HG03571 (cell line): ENCODE measurements at regions not wholly inside any gene's neighbourhood (a gene's known extent, or its start where the extent isn't known, plus 50 kb on each side); places are given as distances from the start of the nearest gene placed in this dataset.
"Not testable (repeated sequence)": the region's sequence is repeated elsewhere in the genome, so short reads cannot be mapped to it uniquely, and the experiment has no call there.

Experiments
- ATAC-seq: cut with Tn5 transposase; IDR thresholded peaks from one replicate; pipeline ENCODE4 v1.9.1; 2021; ENCODE audit not compliant: unreplicated experiment

DNA sequence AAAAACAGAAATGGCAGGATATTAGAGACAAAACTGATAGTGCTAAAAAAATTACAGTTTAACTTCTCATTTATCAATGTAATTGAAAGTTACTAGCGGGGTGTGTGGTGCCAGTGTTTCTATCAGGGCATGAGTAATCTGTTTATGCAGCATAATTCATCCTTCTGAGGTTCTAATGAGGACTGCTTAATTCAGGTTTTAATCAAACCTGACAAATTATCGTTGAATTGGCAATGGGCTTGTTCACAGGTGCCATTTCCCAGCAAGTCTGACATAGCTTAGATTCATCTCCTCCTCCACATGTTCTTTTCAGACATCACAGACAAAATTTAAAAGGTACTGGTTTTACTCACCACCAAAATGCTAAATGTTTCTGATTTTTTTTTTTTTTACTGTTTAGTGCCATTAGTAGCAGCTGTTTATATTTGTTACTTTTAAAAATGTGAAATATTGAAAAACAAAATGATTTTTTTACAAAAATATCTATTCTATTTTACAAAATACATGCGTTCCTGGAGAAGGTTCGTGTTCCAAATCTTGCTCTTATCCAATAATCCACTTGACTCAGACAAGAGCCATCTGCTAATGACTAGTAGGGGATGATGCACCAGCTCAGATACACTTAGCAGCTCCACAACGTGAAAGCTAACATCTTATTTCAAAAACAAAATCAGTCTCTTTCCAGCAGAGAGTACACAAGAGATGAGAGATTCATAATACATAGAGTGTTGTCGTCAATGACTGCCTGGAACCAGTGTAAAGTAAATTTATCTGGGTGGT, 447.7 kb upstream of the DPPA4 start:
- ATAC-seq: no peak

DNA sequence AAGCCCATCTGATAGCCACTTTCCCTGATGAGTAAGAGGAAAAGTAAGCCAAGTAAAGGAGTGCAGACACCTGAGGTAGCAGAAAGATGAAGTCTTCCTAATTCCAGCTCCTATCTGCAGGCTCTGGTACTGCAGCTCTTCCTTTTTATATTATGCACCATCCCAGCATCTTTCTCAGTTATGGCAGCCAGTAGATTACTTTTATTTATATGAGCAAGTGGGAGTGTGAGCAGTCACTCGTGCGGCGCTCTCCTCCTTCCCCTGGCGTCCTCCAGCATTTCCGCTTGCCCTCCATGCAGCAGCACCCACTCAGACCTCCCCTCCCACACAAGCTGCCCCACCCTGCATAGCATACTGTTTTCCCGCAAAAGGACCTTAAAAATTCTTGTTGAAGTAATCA, 465.9 kb upstream of the DPPA4 start:
- ATAC-seq: no peak

GRCh38 chr3:109804697-109805096, 467.4 kb upstream of the DPPA4 start:
- ATAC-seq: no peak

- ATAC-seq: peak; percentile 77
These were observed 469.6 kb upstream of the DPPA4 start for GRCh38 chr3:109806929-109807328.

DNA sequence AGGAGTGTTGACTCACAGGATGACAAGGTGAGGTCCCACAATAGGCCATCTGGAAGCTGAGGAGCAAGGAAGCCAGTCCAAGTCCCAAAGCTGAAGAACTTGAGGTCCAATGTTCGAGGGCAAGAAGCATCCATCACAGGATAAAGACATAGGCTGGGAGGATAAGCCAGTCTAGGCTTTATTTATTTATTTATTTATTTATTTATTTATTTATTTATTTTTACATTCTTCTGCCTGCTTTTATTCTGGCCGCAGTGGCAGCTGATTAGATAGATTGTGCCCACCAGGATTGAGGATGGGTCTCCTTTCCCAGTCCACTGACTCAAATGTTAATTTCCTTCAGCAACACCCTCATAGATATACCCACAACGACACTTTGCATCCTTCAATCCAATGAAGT, 472.2 kb upstream of the DPPA4 start:
- ATAC-seq: no peak

DNA sequence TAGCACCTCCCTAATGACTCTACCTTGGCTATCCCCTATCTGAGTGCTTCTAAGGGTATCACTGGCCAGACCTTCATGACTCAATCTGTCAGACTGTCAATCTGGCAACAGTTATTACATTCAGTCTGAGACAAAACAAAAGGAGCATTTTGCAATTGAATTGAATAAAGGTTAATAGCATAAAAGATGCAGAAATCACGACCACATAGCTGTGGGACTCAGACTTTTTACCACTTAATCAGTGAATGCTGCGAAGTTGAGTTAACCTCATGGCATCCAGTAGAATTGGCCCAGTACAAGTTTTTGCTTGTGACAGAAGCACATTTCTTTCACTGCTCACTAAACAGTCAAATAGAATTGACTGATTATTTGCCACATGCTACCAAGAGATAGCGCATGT, 480.7 kb upstream of the DPPA4 start:
- no peak for ATAC-seq

DNA sequence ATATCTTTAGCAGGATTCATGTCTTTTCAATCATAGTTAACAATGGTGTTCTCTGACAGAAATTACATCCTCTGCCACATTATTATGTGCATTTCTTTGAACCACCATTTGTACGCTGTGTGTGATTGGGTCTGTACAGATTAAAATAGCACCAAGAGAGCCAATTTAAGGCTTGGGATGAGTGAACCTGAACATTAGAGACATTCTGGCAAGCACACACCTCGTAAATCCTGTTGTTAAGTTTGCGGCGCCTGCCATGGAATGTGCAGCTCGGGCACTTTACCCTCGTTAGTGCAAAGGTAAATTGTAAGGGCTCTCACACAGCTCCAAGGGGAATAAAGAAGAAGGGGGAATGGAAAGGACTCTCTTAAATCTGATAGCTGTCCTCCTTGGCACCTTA, 482.4 kb upstream of the DPPA4 start:
- ATAC-seq: no peak

- ATAC-seq: no peak
These were observed 488.8 kb upstream of the DPPA4 start for GRCh38 chr3:109825971-109826810.

GRCh38 chr3:109831403-109831802, 494.1 kb upstream of the DPPA4 start:
- ATAC-seq: no peak

GRCh38 chr3:109835958-109836357, 498.6 kb upstream of the DPPA4 start:
- no peak for ATAC-seq

GRCh38 chr3:109851854-109852253, 514.5 kb upstream of the DPPA4 start:
- ATAC-seq: no peak

DNA sequence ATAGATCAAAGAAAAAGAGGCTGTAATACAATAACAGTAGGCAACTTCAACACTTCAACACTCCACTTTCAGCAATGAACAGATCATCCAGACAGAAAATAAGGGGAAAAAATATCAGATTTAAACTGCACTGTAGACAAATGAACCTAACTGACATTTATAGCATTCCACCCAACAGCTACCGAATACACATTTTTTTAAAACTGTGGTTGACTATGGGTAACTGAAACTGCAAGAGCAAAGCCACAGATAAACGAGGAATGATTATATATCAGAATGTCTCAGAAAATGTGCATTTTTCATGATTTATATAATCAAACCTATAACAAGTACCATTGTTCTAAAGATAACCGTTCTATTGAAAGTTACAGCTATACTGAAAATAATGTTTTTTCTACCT, 514.9 kb upstream of the DPPA4 start:
- no peak for ATAC-seq

DNA sequence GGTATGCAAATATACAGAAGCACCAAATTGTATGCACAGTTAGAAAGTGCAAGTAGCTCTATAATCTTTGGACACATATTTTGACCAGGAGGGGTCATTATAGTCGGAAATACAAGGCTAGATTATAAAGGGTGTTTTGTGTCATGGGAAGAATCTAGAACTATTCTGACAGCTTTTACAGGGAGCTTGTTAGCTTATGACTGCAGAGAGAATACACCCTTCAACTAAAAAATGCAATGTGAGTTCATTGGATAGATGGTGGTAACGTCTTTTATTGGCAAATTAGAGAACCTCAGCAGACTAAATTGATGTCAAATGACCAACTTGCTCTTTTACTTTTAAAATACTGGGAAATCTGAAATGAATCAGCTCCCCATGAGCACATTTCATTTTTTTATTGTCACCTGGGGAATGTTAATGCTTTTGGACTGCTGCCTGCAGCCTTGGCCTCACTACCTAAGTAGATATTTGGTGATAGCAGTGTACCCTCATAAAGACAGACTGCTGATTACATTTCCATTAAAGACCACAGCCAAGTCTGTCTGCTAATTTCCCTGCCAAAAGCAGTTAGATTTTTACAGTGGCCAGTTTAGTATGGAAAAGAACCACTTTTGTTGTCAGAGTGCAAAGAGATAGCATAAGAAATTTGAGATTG, 515.9 kb upstream of the DPPA4 start:
- no peak for ATAC-seq

- ATAC-seq: no peak
These were observed 526.4 kb upstream of the DPPA4 start for GRCh38 chr3:109863701-109864100.

DNA sequence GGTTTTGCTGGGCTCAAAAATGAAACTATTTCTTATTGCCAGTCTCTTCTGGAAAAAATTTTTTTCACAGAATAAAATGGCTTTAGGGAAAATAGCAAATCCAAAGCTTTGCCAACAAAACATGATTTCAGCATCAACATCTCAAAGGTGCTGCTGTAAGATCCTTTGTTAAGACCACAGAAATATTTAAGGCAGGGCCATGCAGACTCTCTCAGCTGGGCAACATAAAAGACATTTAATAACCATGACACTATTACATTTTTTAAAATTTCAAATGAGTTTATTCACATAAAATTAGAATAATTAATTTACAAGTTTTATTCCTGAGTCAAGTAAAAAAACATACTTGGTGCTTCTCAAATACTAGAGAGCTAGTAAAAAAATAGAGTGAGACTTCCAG, 527.1 kb upstream of the DPPA4 start:
- ATAC-seq: no peak

- no peak for ATAC-seq
These were observed 532.2 kb upstream of the DPPA4 start for GRCh38 chr3:109869586-109869985.

GRCh38 chr3:109874896-109875708, 537.8 kb upstream of the DPPA4 start:
- no peak for ATAC-seq

GRCh38 chr3:109877616-109878015, 540.3 kb upstream of the DPPA4 start:
- not testable (repeated sequence) for ATAC-seq

GRCh38 chr3:109882144-109882543, 544.8 kb upstream of the DPPA4 start:
- ATAC-seq: no peak

GRCh38 chr3:109887293-109887692, 549.9 kb upstream of the DPPA4 start:
- no peak for ATAC-seq

GRCh38 chr3:109888026-109888425, 550.7 kb upstream of the DPPA4 start:
- ATAC-seq: no peak
